Astrocyte (in vitro differentiated cells and primary cell): ENCODE measurements at regions not wholly inside any gene's neighbourhood (a gene's known extent, or its start where the extent isn't known, plus 50 kb on each side); places are given as distances from the start of the nearest gene placed in this dataset.

Experiments used
- EZH2 ChIP-seq: IDR thresholded peaks from 2 replicates; pipeline ENCODE4 v1.6.1; 2012; ENCODE audit warnings: mild to moderate bottlenecking, low read length, inconsistent platforms; ENCODE audit not compliant: insufficient read depth
- TF ChIP-seq, protein P1 (sequence below): IDR thresholded peaks from 2 replicates; pipeline ENCODE4 v1.5.1; 2011; ENCODE audit warnings: low read depth, mild to moderate bottlenecking, inconsistent platforms, low read length, moderate library complexity; ENCODE audit not compliant: insufficient read depth

DNA sequence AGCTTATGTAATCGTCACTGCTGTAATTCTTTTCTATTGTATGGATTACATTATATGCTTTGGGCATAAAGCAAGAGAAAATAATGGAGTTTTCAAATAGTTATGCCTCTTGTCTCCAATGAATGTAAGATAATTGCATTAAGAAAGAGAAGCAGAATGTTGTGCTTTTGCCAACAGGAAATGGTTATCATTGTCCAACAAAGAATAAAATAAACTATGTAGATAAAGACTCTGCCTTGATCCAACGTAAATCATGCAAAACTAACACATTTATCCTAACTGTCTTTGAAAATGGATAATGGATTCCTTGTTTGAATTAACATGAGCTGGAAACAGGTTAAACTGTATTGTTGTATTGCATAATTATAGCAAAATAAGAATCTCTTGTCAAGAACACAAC, 1709.0 kb downstream of the PCDH7 start:
- TF ChIP-seq, protein P1, sequence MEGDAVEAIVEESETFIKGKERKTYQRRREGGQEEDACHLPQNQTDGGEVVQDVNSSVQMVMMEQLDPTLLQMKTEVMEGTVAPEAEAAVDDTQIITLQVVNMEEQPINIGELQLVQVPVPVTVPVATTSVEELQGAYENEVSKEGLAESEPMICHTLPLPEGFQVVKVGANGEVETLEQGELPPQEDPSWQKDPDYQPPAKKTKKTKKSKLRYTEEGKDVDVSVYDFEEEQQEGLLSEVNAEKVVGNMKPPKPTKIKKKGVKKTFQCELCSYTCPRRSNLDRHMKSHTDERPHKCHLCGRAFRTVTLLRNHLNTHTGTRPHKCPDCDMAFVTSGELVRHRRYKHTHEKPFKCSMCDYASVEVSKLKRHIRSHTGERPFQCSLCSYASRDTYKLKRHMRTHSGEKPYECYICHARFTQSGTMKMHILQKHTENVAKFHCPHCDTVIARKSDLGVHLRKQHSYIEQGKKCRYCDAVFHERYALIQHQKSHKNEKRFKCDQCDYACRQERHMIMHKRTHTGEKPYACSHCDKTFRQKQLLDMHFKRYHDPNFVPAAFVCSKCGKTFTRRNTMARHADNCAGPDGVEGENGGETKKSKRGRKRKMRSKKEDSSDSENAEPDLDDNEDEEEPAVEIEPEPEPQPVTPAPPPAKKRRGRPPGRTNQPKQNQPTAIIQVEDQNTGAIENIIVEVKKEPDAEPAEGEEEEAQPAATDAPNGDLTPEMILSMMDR, result no peak
- no peak for TF ChIP-seq EZH2
